ENCODE measurements at regions not wholly inside any gene's neighbourhood (a gene's known extent, or its start where the extent isn't known, plus 50 kb on each side); places are given as distances from the start of the nearest gene placed in this dataset.

DNA sequence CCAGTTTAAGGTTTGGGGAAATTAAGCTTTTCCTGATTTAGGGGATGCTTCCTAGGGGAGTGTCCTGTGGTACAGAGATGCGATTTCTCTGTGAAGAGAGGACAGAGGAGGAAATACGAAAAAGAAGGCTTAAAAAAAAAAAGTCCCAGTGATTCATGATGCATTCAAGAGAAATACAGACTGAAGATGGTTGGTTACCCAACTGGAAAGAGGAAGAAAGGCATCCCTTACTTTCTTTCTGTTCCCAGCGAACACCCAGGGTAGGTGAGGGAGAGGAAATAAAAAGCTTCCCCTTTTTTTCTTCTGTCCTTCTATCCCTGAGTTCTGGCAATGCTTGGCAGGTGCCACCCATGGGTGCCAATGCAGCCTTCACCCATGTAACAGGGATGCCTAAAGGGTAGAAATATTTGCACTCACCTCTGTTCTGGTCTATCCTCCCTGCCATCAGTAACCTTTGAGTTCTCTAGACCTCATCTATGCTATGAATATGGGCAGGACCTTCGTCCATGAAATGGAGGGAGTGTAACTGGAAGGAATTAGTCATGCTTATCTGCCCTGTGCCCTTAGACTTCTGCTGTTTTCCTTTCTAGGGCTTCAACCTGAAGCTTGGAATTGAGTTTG lies 230.1 kb upstream of the GALNTL6 start:
- ChIA-PET POLR2A (no interaction called here), CTCF (interaction anchor here (2.1 kb wide), 1 partner anchor 13 kb away, joined by 6 read pairs; no protein-coding TSS in a partner anchor)
- TF ChIP-seq, protein P1, sequence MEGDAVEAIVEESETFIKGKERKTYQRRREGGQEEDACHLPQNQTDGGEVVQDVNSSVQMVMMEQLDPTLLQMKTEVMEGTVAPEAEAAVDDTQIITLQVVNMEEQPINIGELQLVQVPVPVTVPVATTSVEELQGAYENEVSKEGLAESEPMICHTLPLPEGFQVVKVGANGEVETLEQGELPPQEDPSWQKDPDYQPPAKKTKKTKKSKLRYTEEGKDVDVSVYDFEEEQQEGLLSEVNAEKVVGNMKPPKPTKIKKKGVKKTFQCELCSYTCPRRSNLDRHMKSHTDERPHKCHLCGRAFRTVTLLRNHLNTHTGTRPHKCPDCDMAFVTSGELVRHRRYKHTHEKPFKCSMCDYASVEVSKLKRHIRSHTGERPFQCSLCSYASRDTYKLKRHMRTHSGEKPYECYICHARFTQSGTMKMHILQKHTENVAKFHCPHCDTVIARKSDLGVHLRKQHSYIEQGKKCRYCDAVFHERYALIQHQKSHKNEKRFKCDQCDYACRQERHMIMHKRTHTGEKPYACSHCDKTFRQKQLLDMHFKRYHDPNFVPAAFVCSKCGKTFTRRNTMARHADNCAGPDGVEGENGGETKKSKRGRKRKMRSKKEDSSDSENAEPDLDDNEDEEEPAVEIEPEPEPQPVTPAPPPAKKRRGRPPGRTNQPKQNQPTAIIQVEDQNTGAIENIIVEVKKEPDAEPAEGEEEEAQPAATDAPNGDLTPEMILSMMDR (IDR thresholded peaks at IDR 0.05; ENCODE audit: control extremely low read depth, extremely low read depth, low read depth, missing control alignments), result no peak
- no peak for DNase-seq (ENCODE audit: extremely low spot score)

DNA sequence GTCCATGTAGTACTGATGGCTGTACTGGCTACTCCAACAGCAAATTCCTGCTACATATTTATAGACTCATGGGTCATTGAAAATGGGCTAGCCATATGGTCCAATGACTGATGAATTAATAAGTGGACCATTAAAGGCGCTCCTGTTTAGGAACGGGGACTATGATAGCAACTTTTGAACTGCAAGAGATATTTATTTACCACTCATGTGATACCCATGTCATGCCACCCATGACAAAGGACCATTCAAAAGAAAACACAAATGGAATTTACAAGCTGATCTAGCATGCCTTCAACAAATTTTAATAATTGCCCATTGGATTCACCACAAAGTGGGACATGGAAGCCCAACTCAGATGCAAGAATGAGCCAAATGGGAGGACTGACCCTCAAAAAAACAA lies 240.0 kb upstream of the GALNTL6 start:
- TF ChIP-seq, protein P1 (IDR thresholded peaks at IDR 0.05; ENCODE audit: control extremely low read depth, extremely low read depth, low read depth, missing control alignments), result no peak
- ChIA-PET CTCF (interaction anchor here (1.2 to 1.3 kb wide), 2 partner anchors 8 to 78 kb away, joined by 3 to 4 read pairs; no protein-coding TSS in a partner anchor), POLR2A (no interaction called here)
- no peak for DNase-seq (ENCODE audit: extremely low spot score)

DNA sequence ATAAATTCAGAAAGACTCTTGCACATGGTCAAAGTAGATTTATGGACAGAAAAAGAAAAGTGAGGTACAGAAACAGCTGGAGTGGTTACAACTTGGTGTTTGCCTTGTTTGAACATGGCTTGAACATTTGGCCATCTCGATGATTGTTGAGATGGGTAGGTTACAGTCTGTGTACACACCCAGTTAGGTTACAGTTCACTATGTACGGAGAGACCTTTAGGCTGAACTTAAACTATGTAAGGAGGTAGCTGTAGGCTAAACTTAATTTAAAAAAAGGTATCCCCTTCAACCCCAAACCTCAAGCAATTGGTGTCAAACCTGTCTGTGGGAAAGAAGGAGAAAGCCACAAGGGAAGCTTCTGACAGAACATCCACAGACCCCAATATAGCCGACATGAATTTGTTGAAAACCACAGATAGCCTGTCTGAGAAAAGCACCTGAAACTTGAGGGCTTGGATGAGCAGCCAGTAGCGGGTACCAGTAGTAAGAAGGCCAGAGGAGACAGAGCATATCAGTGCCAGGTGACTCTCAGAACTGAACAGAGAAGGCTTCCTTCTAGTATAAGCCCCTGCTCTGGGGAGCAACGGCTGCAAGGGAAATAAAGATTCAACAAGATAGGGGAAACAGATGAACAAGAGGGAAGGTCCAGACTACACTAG lies 247.9 kb upstream of the GALNTL6 start:
- TF ChIP-seq, protein P1 (IDR thresholded peaks at IDR 0.05; ENCODE audit: control extremely low read depth, extremely low read depth, low read depth, missing control alignments), result no peak
- DNase-seq (ENCODE audit: extremely low spot score), result no peak
- ChIA-PET POLR2A (no interaction called here), CTCF (no interaction called here)

DNA sequence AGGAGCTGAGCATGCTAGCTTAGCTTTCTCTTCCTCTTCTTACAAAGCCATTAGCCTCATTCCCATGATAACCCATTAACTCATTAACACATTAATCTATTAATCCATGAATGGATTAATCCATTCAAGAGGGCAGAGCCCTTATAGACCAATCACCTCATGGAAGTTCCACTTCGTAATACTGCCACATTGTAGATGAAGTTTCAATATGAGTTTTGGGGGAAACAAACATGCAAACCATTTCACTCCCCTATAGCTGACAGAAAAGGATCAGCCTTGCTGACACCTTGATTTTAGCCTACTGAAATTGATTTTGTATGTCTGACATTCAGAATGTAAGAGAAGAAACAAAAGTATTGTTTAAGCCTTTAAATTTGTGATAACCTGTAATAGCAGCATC lies 251.8 kb upstream of the GALNTL6 start:
- POLR2A ChIA-PET, result no interaction called here
- CTCF ChIA-PET, result no interaction called here
- DNase-seq (ENCODE audit: extremely low spot score), result no peak
- TF ChIP-seq, protein P1 (IDR thresholded peaks at IDR 0.05; ENCODE audit: control extremely low read depth, extremely low read depth, low read depth, missing control alignments), result no peak

DNA sequence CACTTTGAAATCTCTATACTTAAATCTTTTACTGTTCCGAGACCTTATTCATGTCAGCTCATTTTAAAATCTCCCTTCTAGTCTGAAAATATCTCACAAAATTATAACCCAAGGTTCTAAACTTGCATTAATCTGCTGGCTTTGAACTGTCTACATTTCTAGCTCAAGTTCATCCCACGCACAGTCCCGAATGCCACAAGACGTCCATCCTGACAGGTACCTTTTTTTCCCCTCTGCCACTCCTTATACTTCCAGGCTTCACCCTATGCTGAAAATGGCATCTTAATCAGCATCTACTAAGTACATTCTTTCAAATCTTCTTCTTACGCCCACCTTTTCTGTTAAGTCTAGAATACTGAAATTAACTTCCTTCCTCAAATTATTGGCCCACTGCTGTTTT lies 259.2 kb upstream of the GALNTL6 start:
- DNase-seq (ENCODE audit: extremely low spot score), result no peak
- TF ChIP-seq, protein P1 (IDR thresholded peaks at IDR 0.05; ENCODE audit: control extremely low read depth, extremely low read depth, low read depth, missing control alignments), result no peak
- CTCF ChIA-PET, result no interaction called here
- POLR2A ChIA-PET, result no interaction called here

DNA sequence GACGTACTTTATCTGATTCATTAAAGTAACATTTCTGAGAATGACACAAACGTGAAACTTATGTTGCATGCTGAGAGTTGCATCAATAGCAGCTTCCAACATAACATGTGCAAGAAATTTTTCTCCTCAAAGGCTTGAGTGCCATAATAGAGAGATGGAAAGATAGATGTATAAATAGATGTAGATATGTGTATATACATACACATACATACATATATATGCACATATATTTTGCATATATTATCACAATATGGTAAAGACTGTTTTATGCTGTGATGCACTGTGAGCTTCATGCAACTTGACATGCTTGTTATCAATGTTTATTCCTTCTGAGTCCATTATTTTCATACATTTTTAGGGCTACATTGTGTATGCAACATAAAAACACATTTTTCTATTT lies 270.6 kb upstream of the GALNTL6 start:
- CTCF ChIA-PET, result no interaction called here
- no peak for DNase-seq (ENCODE audit: extremely low spot score)
- POLR2A ChIA-PET, result no interaction called here
- TF ChIP-seq, protein P1 (IDR thresholded peaks at IDR 0.05; ENCODE audit: control extremely low read depth, extremely low read depth, low read depth, missing control alignments), result no peak

Measured in GM10248 (cell line).